EH (cell line): ENCODE measurements at regions not wholly inside any gene's neighbourhood (a gene's known extent, or its start where the extent isn't known, plus 50 kb on each side); places are given as distances from the start of the nearest gene placed in this dataset.
A peak's percentile ranks its signal among the peaks of the same experiment; 100 is the strongest.
"Not testable (repeated sequence)": the region's sequence is repeated elsewhere in the genome, so short reads cannot be mapped to it uniquely, and the experiment has no call there.

Experiments
- DNase-seq: peaks from one replicate; pipeline ENCODE4 v3.0.0-alpha.2; 2015; ENCODE audit warnings: low read depth

GRCh38 chr17:16843511-16843910, 128.4 kb downstream of the TNFRSF13B start:
- DNase-seq, result not testable (repeated sequence)

- DNase-seq, result peak; percentile 12
Measured at GRCh38 chr17:16842346-16842745, 129.6 kb downstream of the TNFRSF13B start.

GRCh38 chr17:16841896-16842295, 130.0 kb downstream of the TNFRSF13B start:
- not testable (repeated sequence) for DNase-seq

DNA sequence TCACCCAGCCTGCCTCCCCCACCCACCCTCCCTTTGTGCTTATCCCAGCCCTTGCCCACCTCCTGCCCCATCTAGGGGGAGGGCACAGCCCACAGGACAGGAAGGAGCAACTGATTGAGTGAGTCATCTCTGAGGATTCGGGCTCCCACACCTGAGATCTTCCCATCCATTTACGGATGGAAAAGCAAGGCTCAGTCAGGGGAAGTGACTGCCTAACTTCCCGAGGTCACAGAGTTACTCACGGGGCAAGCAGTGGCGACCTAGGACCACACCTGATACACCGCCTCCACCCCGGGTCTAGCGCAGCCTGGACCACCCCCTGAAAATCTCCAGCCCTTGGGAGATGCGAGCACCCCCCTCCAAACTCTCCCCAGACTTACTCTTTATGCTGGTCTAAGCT, 131.7 kb downstream of the TNFRSF13B start:
- not testable (repeated sequence) for DNase-seq

DNA sequence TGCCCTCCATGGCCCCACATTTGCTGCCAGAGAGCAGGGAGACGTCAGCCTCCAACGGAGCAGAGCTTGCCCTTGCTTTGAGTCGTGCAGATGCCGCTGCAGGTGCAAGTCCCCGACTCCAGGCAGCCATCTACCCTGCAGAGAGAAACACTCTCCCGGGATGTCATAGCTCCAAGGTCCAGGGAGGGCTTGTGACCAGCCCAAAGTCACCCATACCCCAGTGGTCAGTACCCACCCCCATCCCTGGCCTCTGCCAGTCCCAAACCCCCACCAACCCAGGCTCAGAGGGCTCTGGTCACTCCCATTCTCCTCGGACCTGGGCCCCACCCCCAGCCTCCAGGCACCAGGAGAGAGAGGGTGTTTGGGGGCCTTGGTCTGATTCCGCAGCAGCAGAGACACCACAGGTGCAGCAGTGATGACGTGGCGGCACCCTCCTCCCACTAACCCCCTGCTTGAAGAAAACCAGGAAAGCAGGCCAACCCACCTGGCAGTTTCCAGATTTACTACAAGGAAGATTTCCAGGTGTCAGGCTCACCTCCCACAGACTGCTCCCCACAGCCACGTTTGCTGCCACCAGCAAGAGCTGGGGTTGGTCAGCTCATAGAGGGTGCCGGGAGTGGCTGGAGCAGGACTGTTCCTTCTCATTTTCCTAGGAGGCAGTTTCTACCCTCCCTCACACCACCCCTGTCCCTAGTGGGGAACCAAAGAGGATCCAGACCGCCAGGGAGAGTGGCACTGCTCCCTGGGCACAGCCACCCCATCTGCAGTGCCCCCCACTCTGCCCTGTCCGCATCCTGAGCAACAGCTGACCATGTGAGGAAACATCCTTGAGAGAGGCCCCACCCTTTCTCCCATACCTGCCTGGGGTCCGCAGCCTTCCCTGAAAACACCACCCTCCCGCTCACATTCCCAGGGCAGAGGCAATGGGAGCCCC, 132.4 kb downstream of the TNFRSF13B start:
- DNase-seq, result not testable (repeated sequence)

- not testable (repeated sequence) for DNase-seq
Measured at GRCh38 chr17:16838795-16839194, 133.1 kb downstream of the TNFRSF13B start.

DNA sequence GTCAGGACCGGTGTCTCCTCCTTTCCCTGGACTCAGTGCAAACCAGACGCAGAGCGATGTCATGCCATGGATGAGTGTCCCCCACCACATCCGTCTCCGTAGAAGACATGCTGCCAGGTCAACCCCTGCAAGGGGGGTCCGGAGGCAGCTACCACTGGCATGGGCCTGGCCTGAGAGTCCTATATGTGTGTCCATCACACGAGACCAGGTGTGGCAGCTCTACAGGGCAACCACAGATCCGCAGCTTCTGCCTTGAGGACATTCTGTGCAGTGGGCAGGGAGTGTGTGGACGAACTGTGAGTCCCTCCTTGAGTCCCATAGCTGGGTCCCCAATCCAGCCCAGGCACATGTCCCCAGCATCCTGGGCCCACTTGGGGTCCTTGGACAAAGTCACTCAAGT, 133.6 kb downstream of the TNFRSF13B start:
- DNase-seq, result not testable (repeated sequence)

DNA sequence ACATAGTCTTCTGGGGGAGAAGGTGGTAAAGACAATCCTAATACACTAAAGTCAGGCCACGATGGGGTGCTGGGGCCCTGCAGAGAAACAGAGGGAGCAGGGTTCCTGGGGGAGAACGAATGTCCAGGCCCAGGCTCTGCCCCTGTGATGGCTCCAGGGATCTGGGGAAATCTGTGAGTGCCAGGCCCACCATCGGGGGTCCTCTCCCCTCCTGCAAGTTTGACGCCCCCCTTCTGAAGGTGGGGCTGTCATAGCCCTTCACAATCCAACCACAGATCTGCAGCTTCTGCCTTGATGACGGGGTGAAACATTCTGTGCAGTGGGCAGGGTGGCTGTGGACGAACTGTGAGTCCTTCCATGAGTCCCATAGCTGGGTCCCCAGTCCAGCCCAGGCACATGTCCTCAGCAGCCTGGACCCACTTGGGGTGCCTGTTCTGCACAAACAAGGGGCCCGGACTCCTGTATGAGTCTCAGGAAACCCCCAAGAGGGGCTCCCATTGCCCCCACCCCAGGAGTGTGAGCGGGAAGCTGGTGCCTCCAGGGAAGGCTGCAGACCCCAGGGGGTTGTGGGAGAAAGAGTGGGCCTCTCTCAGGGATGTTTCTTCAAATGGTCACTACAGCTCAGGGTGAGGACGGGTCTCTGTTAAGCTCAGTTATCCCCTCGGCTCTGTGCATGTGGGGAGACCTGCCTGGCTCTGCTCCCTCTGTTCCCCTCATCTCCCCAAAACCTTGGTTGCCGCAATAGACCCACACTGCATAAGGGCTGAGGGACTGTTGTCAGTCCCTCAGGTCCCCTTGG, 134.3 kb downstream of the TNFRSF13B start:
- not testable (repeated sequence) for DNase-seq

DNA sequence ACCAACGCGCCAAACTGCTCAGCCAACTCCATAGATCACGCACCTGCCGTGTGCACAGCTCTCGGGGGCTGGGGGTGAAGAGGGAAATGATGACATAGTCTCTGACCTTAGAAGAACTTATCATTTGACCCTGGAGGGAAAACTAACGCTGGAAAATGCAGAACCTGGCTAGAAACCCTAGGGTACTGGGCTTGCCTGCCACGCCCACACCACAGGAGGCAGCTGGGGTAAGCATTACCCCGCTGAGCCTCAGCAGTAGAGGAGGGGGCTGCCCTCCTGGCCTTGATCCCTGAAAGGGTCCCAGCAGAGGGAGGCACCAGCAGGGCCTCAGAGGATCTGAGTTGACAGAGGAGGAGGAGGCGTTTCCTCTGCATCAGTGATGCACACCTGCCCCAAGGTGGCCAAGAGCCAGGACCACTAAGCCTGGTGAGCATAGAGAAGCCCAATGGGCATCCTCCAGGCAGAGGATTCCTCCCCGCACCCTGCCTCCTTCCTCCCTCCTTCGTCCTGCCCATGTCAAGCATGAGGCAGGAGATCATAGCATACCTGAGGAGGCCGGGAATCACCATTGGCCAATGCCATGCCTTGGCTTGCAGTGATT, 135.5 kb downstream of the TNFRSF13B start:
- not testable (repeated sequence) for DNase-seq

GRCh38 chr17:16833517-16833916, 138.4 kb downstream of the TNFRSF13B start:
- not testable (repeated sequence) for DNase-seq

DNA sequence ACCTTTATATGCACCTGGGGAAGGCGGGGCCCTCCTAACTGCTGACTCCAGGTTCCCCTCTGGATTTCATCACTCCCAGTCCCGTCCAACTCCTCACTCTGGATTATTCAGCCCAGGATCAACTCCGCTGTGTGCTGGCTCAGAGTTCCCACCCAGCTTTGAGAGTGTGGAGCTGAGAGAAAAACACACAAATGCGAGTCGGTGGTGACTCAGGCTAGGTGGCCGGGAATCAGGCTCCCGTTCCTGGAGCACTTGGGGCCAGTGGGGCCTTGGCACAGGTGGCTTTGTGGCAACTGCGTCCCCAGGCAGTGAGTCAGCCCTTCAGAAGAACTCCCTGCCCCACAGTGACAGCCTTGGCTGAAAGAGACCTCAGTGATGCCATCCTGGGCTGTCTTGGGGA, 139.1 kb downstream of the TNFRSF13B start:
- DNase-seq, result not testable (repeated sequence)

GRCh38 chr17:16832206-16832605, 139.7 kb downstream of the TNFRSF13B start:
- DNase-seq, result not testable (repeated sequence)

- DNase-seq, result not testable (repeated sequence)
Measured at GRCh38 chr17:16830770-16831169, 140.7 kb downstream of the CCDC144A start.

- DNase-seq, result not testable (repeated sequence)
Measured at GRCh38 chr17:16830219-16830618, 140.2 kb downstream of the CCDC144A start.
